HG02798 (cell line): ENCODE measurements at regions not wholly inside any gene's neighbourhood (a gene's known extent, or its start where the extent isn't known, plus 50 kb on each side); places are given as distances from the start of the nearest gene placed in this dataset.

Experiments used
- ATAC-seq: cut with Tn5 transposase; IDR thresholded peaks from one replicate; pipeline ENCODE4 v1.9.1; 2021; ENCODE audit warnings: mild to moderate bottlenecking; ENCODE audit not compliant: unreplicated experiment, poor library complexity

DNA sequence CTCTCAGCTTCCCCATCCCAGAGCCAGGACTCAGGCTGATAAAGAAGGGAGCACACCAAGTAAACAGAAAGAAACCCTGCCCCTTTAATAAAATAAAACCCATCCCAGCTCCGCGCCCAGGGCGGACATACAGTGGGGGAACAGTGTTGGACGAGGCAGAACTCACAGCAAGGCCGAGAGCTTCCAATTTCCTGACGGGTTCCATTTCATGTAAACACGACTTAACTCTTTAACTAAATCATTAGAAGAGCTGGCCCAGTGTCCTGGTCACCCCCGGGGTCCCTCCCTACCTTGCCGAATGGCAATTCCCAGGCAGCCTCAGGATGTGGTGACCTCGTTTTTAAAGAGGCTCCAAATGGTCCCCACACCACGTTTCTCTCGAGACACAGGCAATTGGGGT, 340.7 kb downstream of the FOXL1 start:
- ATAC-seq, result no peak

- ATAC-seq, result no peak
These were observed 341.4 kb downstream of the FOXL1 start for GRCh38 chr16:86919578-86920305.

DNA sequence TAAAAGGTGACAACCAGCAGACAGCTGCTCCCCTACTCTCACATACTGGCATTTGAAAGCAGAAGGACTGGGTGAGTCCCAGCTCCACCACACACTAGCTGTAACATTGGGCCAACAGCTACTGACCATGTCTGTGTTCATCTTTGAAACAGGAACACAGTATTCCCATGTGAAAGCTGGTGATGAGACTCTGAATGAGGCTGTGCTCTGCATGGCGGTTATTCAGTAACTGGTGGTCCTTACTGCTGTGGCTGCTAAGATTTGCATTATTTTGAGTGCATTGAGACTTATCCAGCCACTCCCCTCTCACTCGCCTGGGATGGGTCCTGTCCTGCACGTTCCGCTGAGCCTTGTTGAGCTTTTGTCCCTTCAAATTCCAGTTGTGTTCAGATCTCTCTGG, 342.9 kb downstream of the FOXL1 start:
- ATAC-seq, result no peak

GRCh38 chr16:86922311-86922710, 344.0 kb downstream of the FOXL1 start:
- no peak for ATAC-seq

GRCh38 chr16:86923656-86924055, 345.3 kb downstream of the FOXL1 start:
- no peak for ATAC-seq

DNA sequence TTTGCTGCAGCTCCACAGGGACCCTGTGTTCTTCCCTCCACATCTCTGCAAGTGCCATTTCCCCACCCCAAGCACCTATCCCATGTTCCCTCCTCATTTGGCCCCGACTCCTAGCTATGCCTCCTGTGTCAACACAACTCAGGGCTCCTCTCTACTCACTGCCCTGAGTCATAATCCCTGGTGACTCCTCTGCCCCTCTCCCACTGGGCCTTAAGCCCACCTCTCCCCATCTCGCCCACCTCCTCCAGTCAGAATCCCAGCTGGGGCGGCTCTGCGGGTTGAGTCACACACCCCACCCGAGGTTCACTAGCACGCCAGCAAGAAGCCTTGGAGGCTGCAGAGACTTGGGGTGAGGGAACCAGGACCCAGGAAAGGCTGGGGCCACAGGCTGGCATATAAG, 346.2 kb downstream of the FOXL1 start:
- ATAC-seq, result no peak

GRCh38 chr16:86925067-86925791, 346.9 kb downstream of the FOXL1 start:
- no peak for ATAC-seq

GRCh38 chr16:86926181-86927094, 348.1 kb downstream of the FOXL1 start:
- no peak for ATAC-seq

- no peak for ATAC-seq
These were observed 349.4 kb downstream of the FOXL1 start for GRCh38 chr16:86927699-86928098.

- ATAC-seq, result no peak
These were observed 350.2 kb downstream of the FOXL1 start for GRCh38 chr16:86928523-86929011.

DNA sequence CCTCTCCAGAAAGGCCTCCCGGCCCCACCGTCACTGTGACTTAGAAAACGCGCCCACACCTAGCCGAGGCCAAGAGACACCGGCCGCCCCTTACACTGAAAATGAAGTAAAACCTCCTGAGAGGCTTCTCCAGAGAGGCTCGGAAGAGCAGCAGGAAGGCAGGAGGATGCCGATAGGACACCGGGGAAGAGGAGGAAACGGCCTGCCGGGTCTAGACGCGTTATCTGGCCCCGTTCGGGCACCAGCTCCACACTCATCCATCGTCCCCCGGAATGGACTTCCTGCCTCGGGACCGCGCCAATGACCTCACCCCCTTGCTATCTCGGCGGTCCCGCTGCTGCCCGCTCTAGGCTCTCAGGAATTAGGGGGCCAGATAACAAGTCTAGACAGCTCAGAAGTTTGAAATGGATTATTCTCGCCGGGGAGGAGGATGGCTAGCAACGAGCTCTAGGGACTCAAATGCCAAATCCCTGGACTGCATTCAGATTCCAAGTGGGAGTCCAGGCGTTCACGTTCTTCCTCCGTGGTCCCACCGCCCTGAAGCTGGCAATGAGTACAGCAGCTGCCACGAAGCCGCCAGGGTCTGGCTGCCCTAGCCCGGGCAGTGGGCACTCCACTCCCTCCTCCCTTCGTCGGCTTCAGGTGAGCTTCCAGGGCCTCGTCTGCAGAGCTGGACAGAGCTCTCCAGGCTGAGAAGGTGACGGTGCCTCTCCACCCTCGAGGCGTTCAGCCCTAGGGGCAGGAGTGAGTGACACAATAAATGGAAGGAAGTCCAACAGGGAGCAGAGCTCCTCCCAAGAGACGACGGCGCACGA, 350.9 kb downstream of the FOXL1 start:
- ATAC-seq, result no peak

GRCh38 chr16:86930001-86930400, 351.7 kb downstream of the FOXL1 start:
- no peak for ATAC-seq

DNA sequence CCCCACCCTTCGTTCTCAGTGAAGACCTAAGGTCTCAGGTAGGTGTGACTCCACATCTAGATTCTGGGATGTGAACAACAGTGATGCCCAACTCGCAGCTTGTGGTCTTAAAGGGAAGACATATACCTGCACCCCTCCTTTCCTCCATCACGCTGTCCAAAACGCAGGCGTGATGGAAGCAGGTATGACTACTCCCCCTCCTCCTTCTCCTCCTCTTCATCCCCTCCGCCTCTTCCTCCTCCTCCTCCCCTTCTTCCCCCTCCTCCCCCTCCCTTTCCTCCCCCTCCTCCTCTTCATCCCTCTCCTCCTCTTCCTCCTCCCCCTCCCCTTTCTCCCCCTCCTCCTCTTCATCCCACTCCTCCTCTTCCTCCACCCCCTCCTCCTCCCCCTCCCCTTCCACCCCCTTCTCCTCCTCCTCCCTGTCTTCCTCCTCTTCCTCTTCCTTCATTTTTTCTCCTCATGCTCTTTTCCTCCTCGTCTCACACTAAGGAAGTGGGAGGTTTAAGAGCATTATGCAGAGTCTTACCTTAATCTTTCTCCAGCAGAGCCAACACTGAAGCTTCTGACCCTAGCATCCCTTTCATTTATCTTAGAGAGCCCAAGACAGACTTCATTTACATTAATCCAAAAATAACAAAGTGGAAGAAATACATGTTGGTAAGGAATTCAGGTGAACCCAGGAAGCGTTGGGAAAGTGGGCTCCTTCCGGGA, 352.5 kb downstream of the FOXL1 start:
- no peak for ATAC-seq

DNA sequence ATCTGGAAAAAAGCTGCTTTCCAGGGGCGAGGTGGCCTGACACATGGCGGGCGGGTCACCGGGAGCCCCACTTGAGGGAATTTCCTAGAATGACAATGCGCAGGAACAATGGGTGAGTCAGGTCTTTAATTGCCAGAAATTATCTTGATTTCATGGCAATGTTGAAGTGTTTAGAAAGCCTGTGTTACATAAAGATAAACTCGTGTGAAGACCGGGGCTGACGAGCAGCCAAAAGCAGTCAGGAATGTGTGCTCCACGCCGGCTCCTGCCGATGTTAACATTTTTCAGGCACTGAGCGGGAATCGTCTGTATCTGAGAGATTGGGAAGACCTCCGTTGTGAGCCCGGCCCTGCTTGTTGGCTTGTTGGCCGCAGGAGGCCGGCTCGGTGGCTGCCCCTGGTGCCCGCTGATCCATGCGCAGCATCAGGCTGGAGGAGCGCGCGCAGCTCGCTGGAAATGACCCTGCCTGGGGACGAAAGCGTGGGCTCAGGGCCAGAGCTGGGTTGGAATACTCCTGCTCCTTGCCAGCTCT, 353.1 kb downstream of the FOXL1 start:
- no peak for ATAC-seq

DNA sequence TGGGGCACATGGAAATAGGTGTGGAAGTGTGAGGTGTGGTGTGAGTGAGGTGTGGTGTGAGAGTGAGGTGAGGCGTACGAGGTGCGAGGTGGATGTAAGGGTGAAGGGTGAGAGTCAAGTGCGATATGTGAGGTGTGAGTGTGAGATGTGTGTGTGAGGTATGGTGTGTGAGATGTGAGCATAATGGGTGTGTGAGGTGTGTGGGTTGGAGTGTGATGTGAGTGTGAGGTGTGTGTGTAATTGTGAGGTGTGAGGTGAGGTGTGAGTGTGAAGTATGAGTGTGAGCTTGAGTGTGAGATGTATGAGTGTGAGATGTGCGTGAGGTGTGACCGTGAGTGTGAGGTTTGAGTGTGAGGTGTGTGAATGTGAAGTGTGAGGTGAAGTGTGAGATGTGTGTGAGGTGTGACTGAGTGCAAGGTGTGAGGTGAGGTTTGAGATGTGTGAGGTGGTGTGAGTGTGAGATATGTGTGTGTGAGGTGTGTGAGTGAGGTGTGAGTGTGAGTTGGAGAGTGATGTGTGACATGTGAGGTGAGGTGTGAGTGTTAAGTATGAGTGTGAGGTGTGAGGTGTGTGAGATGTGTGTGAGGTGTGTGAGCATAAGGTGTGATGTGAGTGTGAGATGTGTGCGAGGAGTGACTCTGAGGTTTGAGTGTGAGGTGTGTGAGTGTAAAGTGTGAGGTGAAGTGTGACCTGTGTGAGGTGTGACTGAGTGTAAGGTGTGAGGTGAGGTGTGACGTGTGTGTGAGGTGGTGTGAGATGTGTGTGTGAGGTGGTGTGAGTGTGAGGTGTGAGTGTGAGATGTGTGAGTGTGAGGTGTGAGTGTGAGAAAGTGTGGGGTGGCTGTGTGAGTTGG, 354.0 kb downstream of the FOXL1 start:
- ATAC-seq, result no peak

- no peak for ATAC-seq
These were observed 356.4 kb downstream of the FOXL1 start for GRCh38 chr16:86934581-86935375.

GRCh38 chr16:86939609-86940008, 361.3 kb downstream of the FOXL1 start:
- no peak for ATAC-seq
